Esophagus (tissue), 2 donors: ENCODE measurements at regions not wholly inside any gene's neighbourhood (a gene's known extent, or its start where the extent isn't known, plus 50 kb on each side); places are given as distances from the start of the nearest gene placed in this dataset.
"Not testable (repeated sequence)": the region's sequence is repeated elsewhere in the genome, so short reads cannot be mapped to it uniquely, and the experiment has no call there.

ENCODE experiments used
- H3K27ac ChIP-seq, 2 donors: one replicate each; pipeline ENCODE4 v1.5.1; 2013; ENCODE audit warnings: low read depth in 2 of 2, mild to moderate bottlenecking in 2 of 2, inconsistent platforms in 1 of 2, low read length in 1 of 2, moderate library complexity in 1 of 2
- H3K27me3 ChIP-seq, 2 donors: one replicate each; pipeline ENCODE4 v1.6.1; 2013; ENCODE audit warnings: low read length in 2 of 2, control low read depth in 1 of 2, mild to moderate bottlenecking in 1 of 2; ENCODE audit not compliant: insufficient read depth in 2 of 2, control insufficient read depth in 1 of 2
- H3K36me3 ChIP-seq, 2 donors: one replicate each; pipeline ENCODE4 v1.6.1; 2013; ENCODE audit warnings: low read length in 1 of 2; ENCODE audit not compliant: control insufficient read depth in 2 of 2, insufficient read depth in 2 of 2
- H3K4me1 ChIP-seq, 2 donors: one replicate each; pipeline ENCODE4 v1.6.1; 2013; ENCODE audit warnings: low read length in 1 of 2; ENCODE audit not compliant: control insufficient read depth in 2 of 2, insufficient read depth in 2 of 2
- H3K4me3 ChIP-seq, 2 donors: one replicate each; pipeline ENCODE4 v1.5.1; 2013; ENCODE audit warnings: low read length in 2 of 2, mild to moderate bottlenecking in 2 of 2, low read depth in 1 of 2, moderate library complexity in 1 of 2
- H3K9me3 ChIP-seq, 2 donors: one replicate each; pipeline ENCODE4 v1.6.1; 2013; ENCODE audit warnings: mild to moderate bottlenecking in 2 of 2, low read depth in 1 of 2, low read length in 1 of 2, moderate library complexity in 1 of 2; ENCODE audit not compliant: control insufficient read depth in 2 of 2, insufficient read depth in 1 of 2
- WGBS, 2 donors: extraction: QIAGEN DNeasy Blood & Tissue Kit; methylation state at CpG; one replicate each; pipeline ENCODE4 v1.1.7; 2013; 5-methylcytosine and 5-hydroxymethylcytosine counted together
- donor health status: healthy with polysubstance abuse.
- donor health status: Bipolar disorder and iron deficiency.

DNA sequence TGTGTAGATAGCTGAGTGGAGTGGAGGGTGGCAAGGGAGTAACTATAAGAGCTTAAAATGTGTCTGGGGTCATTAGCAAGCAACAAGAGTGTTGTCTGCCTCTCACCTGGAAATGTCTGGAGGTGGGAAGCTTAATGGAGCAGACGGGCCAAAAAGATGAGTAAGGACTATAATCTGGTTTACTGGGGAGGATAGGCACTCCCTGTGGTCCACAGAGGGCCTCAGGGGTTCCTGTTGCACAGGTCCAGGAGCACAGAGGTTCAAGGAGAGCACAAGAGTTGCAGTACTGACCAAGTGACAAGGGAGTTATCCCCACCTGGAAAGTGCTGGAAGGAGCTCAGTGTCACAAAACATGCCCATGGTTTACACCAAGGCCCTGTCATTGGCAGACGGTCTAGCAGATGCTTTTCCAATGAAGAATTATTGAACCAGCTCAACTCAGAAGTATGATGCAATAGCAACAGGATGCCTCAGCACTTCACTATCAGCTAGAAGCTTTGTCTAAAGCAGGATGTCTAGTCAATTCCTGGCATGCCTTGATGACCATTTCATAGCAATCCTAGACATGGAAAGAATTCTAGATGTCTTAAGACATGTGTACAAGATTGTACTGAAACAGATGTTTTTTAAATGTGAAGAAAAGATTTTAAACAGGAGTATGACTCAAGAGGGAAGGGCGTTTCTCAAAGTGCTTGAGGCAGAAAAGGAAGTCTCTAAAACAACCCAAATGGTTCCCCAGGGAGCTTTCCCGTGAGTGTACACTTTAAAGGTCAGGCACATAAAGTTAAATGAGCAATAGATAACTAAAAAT is 62.9 kb upstream of the SERPINE2 start:
- H3K4me3 ChIP-seq: no peak overlapping the region
- WGBS, 2 donors: 41 to 52% methylated on average over 4 of the region's 4 CpGs
- H3K9me3 ChIP-seq: no peaks in the 10 kb centered on the region
- no peaks in the 10 kb centered on the region for H3K4me1 ChIP-seq
- no peaks in the 10 kb centered on the region for H3K27me3 ChIP-seq
- no peaks in the 10 kb centered on the region for H3K36me3 ChIP-seq
- H3K27ac ChIP-seq: no peak overlapping the region

DNA sequence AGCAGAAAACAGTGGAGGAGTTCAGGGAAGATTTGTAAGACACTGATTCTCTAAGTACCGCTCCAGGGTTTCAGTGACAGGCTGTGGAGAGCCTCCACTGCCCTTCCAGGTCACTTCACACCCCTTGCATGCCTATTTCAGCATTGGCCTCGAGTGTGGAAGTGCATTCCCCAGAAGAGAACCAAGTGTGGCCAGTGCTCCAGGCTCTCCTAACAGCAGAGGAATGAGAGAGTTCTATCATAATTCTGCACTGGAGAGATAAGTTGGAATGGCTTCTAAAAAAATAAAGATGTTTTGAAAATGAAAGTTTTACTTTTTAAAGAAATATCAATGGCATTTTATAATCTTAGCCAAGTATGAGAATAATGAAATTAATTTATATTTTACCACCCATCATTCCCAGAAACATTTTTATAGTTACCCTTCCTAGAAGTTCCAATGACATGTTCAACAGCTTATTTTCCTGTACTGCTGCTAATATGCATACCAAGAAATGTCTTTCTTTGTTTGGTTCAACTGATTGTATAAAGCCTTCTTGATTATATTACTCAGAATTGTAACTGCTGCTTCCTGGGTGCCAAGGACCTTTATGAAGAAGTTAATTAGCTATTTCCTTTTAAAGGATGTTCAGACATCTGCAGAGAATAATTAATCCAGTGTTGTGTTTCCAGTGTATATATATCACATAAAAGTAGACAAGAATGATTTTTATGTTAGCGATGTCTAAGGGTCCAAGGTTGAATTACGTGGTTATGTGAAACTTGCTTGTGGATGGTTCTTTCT is 61.0 kb upstream of the SERPINE2 start:
- WGBS, 2 donors: 77 to 81% methylated on average over 4 of the region's 4 CpGs
- Histone ChIP-seq H3K9me3 (no peaks in the 10 kb centered on the region), H3K4me1 (no peaks in the 10 kb centered on the region), H3K27ac (no peak overlapping the region), H3K36me3 (no peaks in the 10 kb centered on the region), H3K4me3 (no peak overlapping the region), H3K27me3 (no peaks in the 10 kb centered on the region)

DNA sequence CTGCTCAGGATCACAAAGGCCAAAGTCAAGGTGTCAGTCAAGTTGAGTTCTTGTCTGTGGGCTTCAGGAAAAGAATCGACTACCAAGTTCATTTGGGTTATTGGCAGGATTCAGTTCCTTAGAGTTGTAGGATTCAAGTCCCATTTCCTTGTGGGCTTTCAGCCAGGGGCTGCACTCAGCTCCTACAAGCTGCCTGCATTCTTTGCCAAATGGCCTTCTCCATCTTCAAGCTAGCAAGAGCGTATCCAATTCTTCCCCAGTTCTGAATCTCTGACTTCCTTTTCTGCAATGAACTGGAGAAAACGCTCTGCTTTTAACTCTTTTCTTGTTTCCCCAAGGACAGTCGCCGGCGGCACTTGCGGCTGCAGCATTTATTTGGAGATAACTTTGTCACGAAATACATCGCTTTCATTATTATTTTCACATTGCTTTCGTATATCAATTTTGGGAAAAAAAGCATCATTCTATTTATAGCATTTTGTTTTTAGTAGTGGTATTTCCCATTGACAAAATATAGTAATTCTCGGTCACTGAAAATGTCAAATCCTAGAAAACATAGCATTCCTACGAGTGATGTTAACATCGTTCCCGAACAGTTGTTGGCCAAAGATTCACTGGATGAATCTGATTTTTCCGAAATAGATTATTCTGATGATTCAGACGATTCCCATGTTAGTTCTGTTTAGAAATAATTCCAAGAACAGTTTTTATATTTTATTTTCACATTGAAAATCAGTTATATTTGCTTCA is 59.6 kb upstream of the SERPINE2 start:
- Histone ChIP-seq H3K4me3 (no peak overlapping the region), H3K9me3 (no peaks in the 10 kb centered on the region), H3K27me3 (no peaks in the 10 kb centered on the region), H3K36me3 (no peaks in the 10 kb centered on the region), H3K4me1 (no peaks in the 10 kb centered on the region), H3K27ac (no peak overlapping the region)
- 74 to 76% methylated on average over 16 of the region's 16 CpGs for WGBS, 2 donors

DNA sequence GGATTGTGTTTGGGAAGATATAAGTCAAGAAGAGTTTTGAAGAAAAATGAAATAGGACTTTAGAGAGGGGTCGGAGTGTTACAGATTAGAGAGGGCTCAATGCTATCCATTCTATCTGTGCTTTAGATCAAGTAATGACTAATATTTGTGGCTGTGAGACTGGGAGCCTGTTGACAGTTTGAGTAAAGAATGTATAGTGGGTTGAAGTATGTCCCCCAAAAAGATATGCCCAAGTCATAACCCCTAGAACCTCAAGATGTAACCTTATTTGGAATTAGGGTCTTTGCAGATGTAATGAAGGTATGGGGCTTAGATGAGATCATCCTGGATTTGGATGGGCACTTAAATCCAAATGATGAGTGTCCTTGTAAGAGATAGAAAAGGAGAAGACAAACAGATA is 55.3 kb upstream of the SERPINE2 start:
- Histone ChIP-seq H3K27me3 (no peaks in the 10 kb centered on the region), H3K27ac (no peak overlapping the region), H3K36me3 (no peaks in the 10 kb centered on the region), H3K9me3 (no peaks in the 10 kb centered on the region), H3K4me1 (no peaks in the 10 kb centered on the region), H3K4me3 (no peak overlapping the region)
- WGBS, 2 donors: 84 to 95% methylated on average over 1 of the region's 1 CpG

DNA sequence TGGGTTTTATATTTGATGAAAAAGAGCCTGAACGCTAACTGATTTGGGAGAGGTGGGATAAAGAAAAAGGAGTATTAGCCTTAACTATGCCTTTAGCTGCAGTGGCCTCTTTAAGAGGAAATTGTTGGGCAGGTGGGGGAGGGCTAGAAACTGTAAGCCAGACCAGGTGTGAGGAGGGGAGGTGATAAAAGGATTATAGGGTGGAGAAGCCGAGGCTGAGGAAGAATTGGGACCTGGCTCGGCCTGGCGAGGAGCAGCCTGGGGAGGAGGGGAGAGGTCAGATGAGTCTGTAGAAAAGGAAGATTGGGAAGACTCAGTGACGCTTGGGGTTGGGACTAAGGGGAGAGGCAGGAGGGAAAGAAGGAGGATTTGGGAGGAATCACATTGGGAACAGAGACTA is 52.6 kb upstream of the SERPINE2 start:
- WGBS, 2 donors: 74 to 91% methylated on average over 5 of the region's 5 CpGs

DNA sequence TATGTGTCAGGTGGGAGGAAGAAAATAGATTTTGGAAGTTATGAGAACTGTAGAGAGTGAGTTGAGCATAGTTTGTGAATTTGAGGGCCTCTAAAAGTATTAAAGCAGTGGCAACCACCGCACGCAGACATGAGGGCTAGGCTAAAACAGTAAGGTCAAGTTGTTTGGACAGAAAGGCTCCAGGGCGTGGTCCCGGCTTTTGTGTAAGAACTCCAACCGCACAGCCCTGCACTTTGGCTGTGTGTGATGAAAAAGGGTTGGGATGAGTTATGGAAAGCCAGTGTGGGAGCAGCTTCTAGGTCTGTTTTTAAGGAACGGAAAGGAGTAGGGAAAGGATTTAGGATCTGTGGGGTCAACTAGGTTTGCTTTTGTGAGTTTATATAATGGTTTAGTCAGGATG is 50.5 kb upstream of the SERPINE2 start:
- H3K27ac ChIP-seq, H3K27me3 ChIP-seq, H3K9me3 ChIP-seq, H3K36me3 ChIP-seq, H3K4me3 ChIP-seq, H3K4me1 ChIP-seq: not testable (repeated sequence)
- 91 to 92% methylated on average over 6 of the region's 6 CpGs for WGBS, 2 donors

More for the DNA sequence above, 52.6 kb upstream of the SERPINE2 start:
- not testable (repeated sequence) for H3K9me3 ChIP-seq, H3K4me1 ChIP-seq, H3K27ac ChIP-seq, H3K4me3 ChIP-seq, H3K36me3 ChIP-seq, H3K27me3 ChIP-seq
